Epithelial cell of proximal tubule (primary cell): ENCODE measurements at regions not wholly inside any gene's neighbourhood (a gene's known extent, or its start where the extent isn't known, plus 50 kb on each side); places are given as distances from the start of the nearest gene placed in this dataset.

ENCODE experiments used
- DNase-seq: peaks from one replicate; pipeline ENCODE4 v3.0.0-alpha.2; 2011; ENCODE audit warnings: low read depth
- H3K4me3 ChIP-seq: 2 replicates; pipeline ENCODE4 v1.5.1; 2011; ENCODE audit warnings: low read depth, mild to moderate bottlenecking, low read length
- CTCF ChIP-seq: conservative IDR thresholded peaks from 2 replicates; pipeline ENCODE4 v1.5.1; 2012; ENCODE audit warnings: low read depth, mild to moderate bottlenecking, low read length

GRCh38 chr12:94766397-94766796 lies 116.0 kb upstream of the TMCC3 start:
- no peak for TF ChIP-seq CTCF
- DNase-seq, result no peak
- H3K4me3 ChIP-seq, result no peak overlapping the region

- TF ChIP-seq CTCF, result no peak
- no peak for DNase-seq
- no peak overlapping the region for H3K4me3 ChIP-seq
These were observed 113.1 kb upstream of the TMCC3 start for GRCh38 chr12:94763462-94763861.

- no peak for DNase-seq
- TF ChIP-seq CTCF, result no peak
- no peak overlapping the region for H3K4me3 ChIP-seq
These were observed 112.6 kb upstream of the TMCC3 start for GRCh38 chr12:94762943-94763342.

GRCh38 chr12:94762259-94762942 lies 112.0 kb upstream of the TMCC3 start:
- TF ChIP-seq CTCF, result no peak
- H3K4me3 ChIP-seq, result no peak overlapping the region
- no peak for DNase-seq

- H3K4me3 ChIP-seq, result no peak overlapping the region
- DNase-seq, result peak; percentile 88
- no peak for TF ChIP-seq CTCF
These were observed 111.2 kb upstream of the TMCC3 start for GRCh38 chr12:94761559-94761958.

- no peak overlapping the region for H3K4me3 ChIP-seq
- no peak for DNase-seq
- no peak for TF ChIP-seq CTCF
These were observed 110.4 kb upstream of the TMCC3 start for GRCh38 chr12:94760786-94761185.

- H3K4me3 ChIP-seq, result no peak overlapping the region
- no peak for DNase-seq
- TF ChIP-seq CTCF, result no peak
These were observed 106.4 kb upstream of the TMCC3 start for GRCh38 chr12:94756789-94757188.
